HG02885 (cell line): ENCODE measurements at regions not wholly inside any gene's neighbourhood (a gene's known extent, or its start where the extent isn't known, plus 50 kb on each side); places are given as distances from the start of the nearest gene placed in this dataset.

Experiments
- ATAC-seq: cut with Tn5 transposase; IDR thresholded peaks from one replicate; pipeline ENCODE4 v1.9.1; 2021; ENCODE audit warnings: mild to moderate bottlenecking; ENCODE audit not compliant: unreplicated experiment, poor library complexity

GRCh38 chr4:31328932-31329331 lies 608.8 kb downstream of the PCDH7 start:
- no peak for ATAC-seq

DNA sequence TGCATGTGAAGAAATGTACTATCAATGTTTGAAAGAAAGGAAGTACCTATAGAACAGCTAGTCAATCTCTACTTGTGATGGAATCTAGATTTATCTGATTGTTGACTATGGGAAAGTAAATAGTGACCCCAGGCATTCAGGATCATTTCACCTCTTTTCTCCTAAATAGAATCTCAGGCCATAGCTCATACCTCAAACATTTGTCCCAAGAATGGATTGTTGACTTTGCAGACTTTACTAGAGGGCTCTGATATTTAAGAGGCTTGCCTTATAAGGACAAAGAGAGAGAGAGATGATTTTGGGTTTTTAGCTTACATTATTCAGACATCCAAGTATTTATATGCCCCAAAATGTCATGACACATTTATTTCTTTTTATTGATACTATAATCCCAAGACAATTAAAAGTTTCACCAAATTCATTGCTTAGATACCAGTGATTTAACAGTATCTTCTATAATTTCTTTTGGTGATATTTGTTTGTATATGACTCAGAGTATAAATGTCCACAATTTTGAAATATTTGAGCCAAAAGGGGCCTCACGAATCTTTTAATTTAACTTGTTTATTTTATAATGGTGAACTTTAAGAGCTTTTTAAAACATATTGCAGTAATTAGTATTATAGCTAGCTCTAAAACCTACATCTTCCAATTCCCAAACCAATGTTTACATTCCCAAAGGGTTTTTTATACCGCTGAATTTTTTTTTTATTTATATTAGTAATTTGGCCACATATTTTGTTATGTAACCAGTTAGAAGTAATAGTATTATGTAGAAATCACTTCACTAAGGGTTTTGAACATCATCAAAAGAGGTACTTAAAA lies 614.1 kb downstream of the PCDH7 start:
- ATAC-seq: no peak

- no peak for ATAC-seq
Measured at GRCh38 chr4:31338000-31338399, 617.8 kb downstream of the PCDH7 start.

DNA sequence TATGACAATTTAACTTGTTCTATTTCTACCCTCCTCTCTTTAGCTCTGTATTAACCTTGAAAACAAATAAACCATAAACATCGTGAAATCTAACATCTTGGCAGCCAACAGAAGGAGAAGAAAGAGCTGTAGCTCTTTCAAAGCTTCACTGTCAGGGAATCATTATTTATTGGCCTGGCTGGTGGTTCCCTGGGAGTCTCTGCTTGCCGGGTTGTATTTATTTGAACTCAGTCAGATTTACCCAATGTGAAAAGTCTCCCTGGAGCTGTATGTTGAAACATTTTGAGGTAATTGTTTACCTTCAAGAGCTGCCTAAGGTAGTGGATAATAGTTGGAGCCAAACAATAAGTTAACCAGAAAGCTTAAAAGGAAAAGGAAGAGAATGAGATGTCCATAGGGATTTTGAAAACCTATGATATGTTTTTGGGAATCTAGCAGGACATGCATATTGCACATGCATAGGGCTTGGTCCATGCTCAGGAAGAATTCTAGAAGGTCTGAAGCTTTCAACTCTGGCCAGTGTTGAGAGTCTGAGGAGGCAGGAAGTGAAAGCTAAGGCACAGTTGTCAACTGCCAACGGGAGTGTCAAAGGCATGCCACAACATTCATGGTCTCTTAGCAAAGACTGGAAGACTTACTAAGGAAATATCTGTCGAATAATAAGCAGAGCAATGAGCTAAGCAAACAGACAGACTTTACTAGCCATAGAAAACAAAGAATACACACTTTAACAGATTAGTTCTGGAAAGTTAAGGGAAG lies 621.6 kb downstream of the PCDH7 start:
- no peak for ATAC-seq

DNA sequence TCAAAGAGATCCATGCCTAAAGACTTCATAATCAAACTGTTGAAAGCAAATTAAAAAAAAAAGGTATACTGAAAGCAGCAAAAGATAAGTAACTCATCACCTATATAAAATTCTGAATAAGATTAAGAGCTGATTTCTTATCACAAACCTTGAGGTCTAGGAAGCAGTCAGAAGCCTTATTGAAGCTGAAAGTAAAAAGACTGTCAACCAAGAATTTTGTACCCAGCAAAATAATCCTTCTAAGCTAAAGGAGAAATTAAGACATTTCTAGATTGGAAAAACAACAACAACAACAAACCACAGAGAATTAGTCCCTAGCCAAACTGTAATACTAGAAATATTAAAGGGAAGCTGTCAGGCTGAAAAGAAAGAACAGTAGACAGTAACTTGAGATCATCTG lies 622.9 kb downstream of the PCDH7 start:
- ATAC-seq: no peak

DNA sequence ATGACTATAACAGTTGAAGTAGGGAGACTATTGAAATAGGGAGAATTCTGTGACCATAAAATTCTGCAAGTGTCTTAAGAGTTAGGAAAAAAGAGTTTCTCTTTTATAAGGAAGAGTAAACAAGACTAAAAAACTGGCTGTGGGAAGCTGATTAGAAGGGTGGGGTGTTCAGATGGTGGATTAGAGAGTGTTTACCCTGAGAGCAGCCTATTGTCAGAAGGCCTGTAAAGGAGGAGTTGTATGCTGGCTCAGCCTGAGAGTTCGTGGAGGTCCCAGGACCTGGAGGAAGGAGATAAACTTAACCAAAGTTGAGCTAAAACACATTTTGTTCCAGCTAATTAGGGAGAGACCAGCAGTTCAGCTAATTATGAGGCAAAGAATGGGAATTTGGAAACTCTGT lies 629.7 kb downstream of the PCDH7 start:
- no peak for ATAC-seq

GRCh38 chr4:31351695-31352094 lies 631.5 kb downstream of the PCDH7 start:
- ATAC-seq: no peak

DNA sequence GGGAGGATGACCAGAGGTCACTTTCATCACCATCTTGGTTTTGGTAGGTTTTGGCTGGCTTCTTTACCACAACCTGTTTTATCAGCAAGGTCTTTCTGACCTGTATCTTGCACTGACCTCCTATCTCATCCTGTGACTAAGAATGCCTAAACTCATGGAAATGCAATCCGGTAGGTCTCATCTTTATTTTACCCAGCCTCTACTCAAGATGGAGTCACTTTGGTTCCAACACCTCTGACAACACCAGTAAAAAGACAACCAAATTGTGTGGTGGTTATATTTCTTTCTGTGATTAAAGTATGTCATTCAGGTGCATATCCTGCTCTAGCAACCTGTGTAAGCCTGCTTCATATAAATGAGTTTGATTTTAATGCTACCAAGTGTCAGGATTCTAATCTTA lies 636.7 kb downstream of the PCDH7 start:
- no peak for ATAC-seq

DNA sequence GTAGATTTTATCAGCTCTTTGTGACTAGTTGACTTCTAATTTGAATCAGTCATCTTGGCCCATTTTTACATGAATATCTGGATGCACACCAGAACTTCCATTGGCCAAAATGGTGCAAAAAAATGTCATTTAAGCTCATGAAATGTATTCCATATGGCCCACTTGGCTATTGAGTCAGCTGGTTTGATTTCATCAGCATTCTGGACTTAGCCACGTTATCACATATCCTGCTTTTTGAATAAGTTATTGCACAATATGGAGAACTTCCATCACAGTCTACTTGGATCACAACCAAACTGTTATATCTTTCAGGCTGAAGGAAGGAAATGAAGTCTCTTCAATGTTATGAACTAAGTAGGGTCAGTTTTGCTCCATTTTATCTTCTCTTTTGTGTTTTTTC lies 640.6 kb downstream of the PCDH7 start:
- no peak for ATAC-seq

DNA sequence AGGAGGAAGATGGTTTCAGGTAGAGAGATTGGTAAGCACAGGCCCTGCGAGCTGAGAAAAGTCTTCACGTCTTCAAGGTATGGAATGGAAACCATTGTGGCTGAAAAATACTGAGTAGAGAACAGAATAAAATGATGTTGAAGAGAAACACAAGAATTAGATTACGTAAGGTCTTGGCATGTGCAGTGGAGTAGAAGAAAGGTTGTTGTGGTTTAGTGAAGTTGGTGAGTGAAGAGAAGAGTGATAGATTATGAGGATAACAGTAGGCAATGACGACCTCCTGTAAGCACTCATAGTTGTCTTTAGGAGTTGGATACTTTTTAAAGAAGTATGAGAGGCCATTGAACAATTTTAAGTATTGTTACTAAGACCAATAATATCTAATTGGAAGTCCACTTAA lies 642.6 kb downstream of the PCDH7 start:
- ATAC-seq: no peak

DNA sequence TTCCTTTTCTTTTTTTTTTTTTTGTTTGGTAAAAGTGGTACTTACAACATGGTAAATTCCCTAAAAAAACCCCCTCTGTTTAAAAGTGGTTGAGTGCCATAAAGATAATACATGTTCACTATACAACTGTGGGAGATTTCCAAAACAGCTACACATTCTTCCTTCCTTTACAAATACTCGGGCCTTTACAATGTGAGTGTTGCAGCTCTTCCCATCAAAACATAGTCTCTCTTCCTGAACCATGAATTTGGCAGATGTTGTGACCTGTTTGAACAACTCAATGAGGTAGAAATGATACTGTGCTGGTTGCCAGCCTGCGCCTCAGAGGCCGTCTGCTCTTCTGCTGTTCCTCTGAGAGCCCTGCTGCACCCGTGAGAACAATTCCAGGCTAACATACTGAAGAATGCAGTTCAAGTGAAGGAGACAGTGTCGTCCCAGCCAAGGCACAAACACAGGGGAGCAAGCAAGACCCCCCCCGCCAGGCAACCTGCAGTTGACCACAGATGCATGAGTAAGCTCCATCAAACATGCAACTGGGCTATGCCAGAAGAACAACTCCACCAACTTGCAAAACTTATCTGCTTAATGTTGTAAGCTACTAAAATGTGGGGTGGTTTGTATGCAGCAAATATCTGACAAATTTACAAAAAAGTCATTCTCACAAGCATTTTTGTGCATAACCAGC lies 645.0 kb downstream of the PCDH7 start:
- no peak for ATAC-seq

DNA sequence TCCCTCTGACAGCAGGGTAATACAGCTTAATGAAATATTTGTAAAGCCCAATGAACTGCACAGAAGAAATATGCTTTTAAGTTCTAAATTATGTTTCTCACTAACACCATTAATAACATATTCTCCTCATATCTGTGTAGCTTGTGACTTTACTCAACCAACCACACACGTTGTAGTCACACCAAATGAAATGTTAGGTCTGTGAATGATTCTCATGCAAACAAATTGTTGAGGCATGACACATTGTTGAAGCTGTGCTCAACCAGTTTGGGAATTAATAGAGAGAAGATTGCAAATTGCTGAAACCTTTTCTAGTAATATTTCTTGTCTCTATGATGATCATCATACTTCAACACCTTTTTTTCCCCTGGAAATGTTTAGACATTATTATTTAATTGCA lies 645.9 kb downstream of the PCDH7 start:
- no peak for ATAC-seq

DNA sequence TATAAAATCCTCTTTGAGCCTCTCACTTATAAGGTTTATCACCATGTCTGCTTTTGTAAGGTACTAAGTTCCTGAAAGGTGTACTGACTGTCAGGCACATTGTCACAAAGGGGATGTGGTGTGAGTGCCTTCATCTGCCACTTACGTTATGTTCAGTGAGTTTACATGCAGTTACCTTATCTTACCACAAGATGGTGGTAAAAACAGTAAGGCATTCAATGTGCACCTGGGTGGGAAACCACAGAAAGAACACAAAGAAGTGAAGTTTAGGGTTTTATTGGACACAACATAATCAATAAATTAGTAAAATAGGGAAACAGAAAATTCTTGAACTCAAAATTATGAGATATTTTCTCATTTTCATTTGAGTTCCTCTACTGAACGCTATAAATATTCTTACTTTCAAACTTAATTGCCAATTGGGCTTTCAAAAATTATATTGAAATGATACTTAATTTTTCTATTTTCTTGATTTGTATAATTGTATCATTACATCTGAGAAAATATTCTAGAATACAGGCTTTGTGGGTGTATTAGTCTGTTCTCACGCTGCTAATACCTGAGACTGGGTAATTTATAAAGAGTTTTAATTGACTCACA lies 650.8 kb downstream of the PCDH7 start:
- peak; percentile 99 for ATAC-seq

DNA sequence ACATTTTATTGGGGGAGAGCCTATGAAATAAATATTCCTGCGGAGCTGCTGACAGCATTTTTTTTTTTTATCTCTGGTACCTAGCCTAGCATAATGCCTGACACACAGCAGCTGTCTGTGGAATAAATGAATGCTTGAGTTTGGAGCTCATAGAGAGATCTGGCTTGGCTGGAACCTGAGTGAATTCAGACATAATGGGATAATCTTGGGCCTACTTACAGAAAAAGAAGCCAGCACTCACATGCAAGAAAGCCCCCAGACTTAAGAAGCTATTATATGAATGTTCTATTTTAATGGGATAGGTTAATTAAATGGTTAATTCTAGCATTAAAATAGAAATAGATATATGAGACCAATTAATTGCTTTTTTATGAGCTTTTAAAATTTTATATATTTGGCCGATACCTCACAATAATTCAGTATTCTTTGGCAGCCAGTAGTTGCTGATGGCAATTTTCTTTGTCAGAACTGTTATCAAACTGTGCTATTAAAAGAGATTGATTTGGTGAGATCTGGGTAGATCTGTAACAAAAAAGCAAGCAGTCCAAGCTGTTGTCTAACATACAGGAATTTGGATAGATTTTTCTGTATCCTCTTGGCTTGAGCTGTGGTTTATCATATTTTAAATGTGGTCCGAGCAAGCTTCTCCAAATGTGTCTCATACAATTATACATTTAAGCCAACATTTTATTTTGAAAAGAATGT lies 654.2 kb downstream of the PCDH7 start:
- ATAC-seq: no peak

GRCh38 chr4:31375936-31376335 lies 655.8 kb downstream of the PCDH7 start:
- no peak for ATAC-seq

DNA sequence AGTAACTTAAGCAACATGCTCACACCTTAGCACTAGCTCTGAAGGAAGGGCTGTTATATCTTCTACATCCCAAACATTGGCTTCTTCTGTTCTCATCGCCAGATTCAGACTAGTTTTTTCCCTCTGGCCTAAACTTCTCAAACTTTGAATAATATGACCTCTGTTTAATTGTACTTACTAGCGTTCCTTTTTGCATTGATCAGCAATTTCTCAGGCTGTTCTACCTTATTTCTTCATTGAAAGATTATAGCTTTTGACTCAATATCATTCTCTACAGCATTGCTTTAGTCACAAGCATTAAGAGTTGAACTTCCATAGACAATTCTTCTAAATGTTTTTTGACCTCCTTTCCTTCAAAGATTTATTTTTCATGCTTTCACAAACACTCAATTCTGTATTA lies 659.2 kb downstream of the PCDH7 start:
- no peak for ATAC-seq

DNA sequence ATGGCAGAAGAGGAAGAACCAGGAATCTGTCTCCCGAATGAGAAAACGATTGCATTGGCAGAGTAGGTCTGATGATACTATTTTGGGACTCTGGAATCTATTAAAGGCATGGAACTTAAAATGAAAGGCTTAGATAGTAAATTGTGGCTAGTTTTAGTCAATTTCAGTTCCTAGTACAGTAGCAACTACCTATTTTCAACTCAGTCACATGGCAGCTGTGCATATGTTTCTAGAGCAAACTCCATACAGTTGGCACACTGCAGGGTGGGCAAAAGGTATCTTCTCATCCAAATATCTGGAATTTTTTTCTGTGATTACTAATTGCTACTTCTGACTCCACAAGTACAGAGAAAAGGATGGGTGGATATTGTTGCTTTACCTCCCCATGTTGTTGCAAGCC lies 663.6 kb downstream of the PCDH7 start:
- no peak for ATAC-seq

GRCh38 chr4:31390849-31391248 lies 670.7 kb downstream of the PCDH7 start:
- ATAC-seq: no peak

DNA sequence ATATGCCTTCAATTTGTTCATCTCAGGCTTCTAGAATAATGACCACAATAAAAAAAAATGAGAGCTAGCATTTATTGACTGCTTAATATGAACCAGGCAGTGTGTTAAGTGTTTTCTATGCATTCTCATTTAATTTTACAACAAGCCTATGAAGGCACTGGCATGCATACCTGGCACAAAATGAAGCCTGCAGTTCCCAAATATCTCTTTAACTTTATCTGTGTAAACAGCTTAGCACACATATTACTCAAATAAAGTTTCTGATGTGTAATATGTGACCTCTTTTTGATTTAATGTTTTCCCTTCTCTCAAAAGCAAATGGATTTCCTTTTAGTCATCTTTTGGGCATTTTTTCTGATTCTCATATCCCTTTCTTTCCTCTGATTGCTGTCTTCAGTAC lies 671.8 kb downstream of the PCDH7 start:
- ATAC-seq: no peak

GRCh38 chr4:31392923-31393322 lies 672.8 kb downstream of the PCDH7 start:
- ATAC-seq: no peak
